ENCODE measurements at regions not wholly inside any gene's neighbourhood (a gene's known extent, or its start where the extent isn't known, plus 50 kb on each side); places are given as distances from the start of the nearest gene placed in this dataset.

DNA sequence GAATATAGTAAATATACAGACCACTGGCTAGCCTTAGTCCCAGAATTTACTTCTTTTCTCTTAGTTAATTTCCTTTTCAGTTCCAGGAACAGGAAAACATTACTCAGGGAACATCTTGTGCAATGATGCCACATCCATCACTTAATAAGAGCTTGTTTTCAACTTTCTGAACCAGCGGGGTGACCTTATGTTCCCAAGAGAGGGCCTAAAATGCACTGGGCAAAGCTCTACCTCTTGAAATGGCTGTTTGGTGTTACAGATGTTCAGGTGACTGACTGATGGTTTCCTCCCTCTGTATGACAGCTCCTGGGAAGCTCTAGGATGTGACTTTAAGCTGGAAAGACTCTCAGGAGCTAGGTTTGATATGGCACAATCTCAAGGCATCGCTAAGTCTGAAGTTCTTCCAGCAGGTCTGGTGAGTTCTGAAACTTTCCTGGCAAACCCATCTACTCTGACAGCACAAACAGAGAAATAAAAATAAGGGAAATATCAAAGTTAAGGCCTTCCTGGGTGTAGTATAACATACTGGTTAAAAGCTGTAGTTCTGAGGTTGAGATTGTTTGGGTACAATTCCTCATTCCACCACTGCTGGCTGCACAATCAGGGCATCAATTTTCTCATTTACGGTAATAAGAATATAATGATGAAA lies 98.6 kb downstream of the ZIC1 start:
- DNase-seq (no peak), ATAC-seq (ENCODE audit: low read depth) (no peak)
- H4K5ac ChIP-seq (ENCODE audit: low read depth, low read length): no peak overlapping the region
- no peaks in the 10 kb centered on the region for H3K36me3 ChIP-seq (ENCODE audit: control insufficient read depth, insufficient read depth, low read length)
- H3K9ac ChIP-seq (ENCODE audit: low read depth, low read length): no peak overlapping the region
- no peaks in the 10 kb centered on the region for H3K9me1 ChIP-seq (ENCODE audit: insufficient read depth, low read length)
- H3K79me1 ChIP-seq (ENCODE audit: low read depth in 1 of 2, low read length in 2 of 2): no peaks in the 10 kb centered on the region
- H3K27ac ChIP-seq (ENCODE audit: insufficient read depth, low read length): no peak overlapping the region
- BruUV-seq (replicated peaks): no TSS peak
- no peaks in the 10 kb centered on the region for H3K4me1 ChIP-seq (ENCODE audit: control insufficient read depth, insufficient read depth, low read length)
- no peak overlapping the region for H2AK9ac ChIP-seq (replicated peaks; ENCODE audit: low read depth, low read length, poor library complexity)
- WGBS, 2 experiments (ENCODE audit: extremely low coverage in 2 of 2, insufficient read length in 1 of 2): no CpG with 5 or more reads among the region's 3 CpGs
- H4K20me1 ChIP-seq (ENCODE audit: insufficient read depth, low read length): no peaks in the 10 kb centered on the region
- H2AFZ ChIP-seq (replicated peaks; ENCODE audit: low read length, poor library complexity): no peak overlapping the region
- H4K8ac ChIP-seq (ENCODE audit: low read depth in 2 of 2, low read length in 2 of 2): no peak overlapping the region
- no peak overlapping the region for H3K4ac ChIP-seq (ENCODE audit: low read depth, low read length)
- H3K56ac ChIP-seq (ENCODE audit: extremely low read depth, insufficient read depth, low read length): no peak overlapping the region
- H4K91ac ChIP-seq (ENCODE audit: insufficient read depth, low read depth, low read length): no peak overlapping the region
- in situ Hi-C loops (cut with MboI; ENCODE audit: low sequenced_read_pairs) (no loop called here), intact Hi-C loops (cut with micrococcal nuclease) (no loop called here), dilution Hi-C loops (cut with HindIII; ENCODE audit: low sequenced_read_pairs, unreplicated experiment) (no loop called here)
- H3K14ac ChIP-seq (replicated peaks; ENCODE audit: low read depth, low read length): no peak overlapping the region
- H3K18ac ChIP-seq (ENCODE audit: low read depth, low read length): no peak overlapping the region
- H3K27me3 ChIP-seq (ENCODE audit: control insufficient read depth, insufficient read depth, low read length): no peaks in the 10 kb centered on the region
- H2BK15ac ChIP-seq (ENCODE audit: low read depth, low read length): no peak overlapping the region
- CTCF ChIA-PET: interaction anchor here (0.5 kb wide), 1 partner anchor 223 kb away, joined by 6 read pairs; no protein-coding TSS in a partner anchor
- H3K23ac ChIP-seq (ENCODE audit: low read depth, low read length): no peak overlapping the region
- H3K4me2 ChIP-seq (ENCODE audit: low read depth, low read length): no peak overlapping the region
- H3K9me3 ChIP-seq (ENCODE audit: control insufficient read depth, insufficient read depth, low read length): no peaks in the 10 kb centered on the region
- no peak overlapping the region for H2BK120ac ChIP-seq (ENCODE audit: low read depth, low read length)
- POLR2A ChIA-PET (ENCODE audit: unreplicated experiment): no interaction called here
- H2BK20ac ChIP-seq (ENCODE audit: low read depth, low read length): no peak overlapping the region
- no peak overlapping the region for H2BK5ac ChIP-seq (ENCODE audit: low read depth, low read length, poor library complexity, severe bottlenecking)
- TF ChIP-seq MAFK (IDR thresholded peaks at IDR 0.05; ENCODE audit: low read depth, low read length) (no peak), CEBPB (IDR thresholded peaks at IDR 0.05; ENCODE audit: low read depth, low read length) (no peak), NFE2L2 (IDR thresholded peaks at IDR 0.05; ENCODE audit: low read depth, low read length) (no peak), FOS (IDR thresholded peaks at IDR 0.05; ENCODE audit: low read depth, low read length) (no peak), RAD21 (IDR thresholded peaks at IDR 0.05; ENCODE audit: low read length) (no peak), USF2 (IDR thresholded peaks at IDR 0.05; ENCODE audit: low read depth, low read length) (no peak), BHLHE40 (IDR thresholded peaks at IDR 0.05; ENCODE audit: low read depth, low read length) (no peak), SMC3 (IDR thresholded peaks at IDR 0.05; ENCODE audit: low read depth, low read length) (no peak), POLR2A (IDR thresholded peaks at IDR 0.05; ENCODE audit: low read depth, low read length) (no peak), MXI1 (IDR thresholded peaks at IDR 0.05; ENCODE audit: borderline replicate concordance, low read depth, low read length) (no peak), MAZ (IDR thresholded peaks at IDR 0.05; ENCODE audit: borderline replicate concordance, low read depth, low read length) (no peak), CHD1 (IDR thresholded peaks at IDR 0.05; ENCODE audit: low read depth, low read length) (no peak)
- TF ChIP-seq, protein P1, sequence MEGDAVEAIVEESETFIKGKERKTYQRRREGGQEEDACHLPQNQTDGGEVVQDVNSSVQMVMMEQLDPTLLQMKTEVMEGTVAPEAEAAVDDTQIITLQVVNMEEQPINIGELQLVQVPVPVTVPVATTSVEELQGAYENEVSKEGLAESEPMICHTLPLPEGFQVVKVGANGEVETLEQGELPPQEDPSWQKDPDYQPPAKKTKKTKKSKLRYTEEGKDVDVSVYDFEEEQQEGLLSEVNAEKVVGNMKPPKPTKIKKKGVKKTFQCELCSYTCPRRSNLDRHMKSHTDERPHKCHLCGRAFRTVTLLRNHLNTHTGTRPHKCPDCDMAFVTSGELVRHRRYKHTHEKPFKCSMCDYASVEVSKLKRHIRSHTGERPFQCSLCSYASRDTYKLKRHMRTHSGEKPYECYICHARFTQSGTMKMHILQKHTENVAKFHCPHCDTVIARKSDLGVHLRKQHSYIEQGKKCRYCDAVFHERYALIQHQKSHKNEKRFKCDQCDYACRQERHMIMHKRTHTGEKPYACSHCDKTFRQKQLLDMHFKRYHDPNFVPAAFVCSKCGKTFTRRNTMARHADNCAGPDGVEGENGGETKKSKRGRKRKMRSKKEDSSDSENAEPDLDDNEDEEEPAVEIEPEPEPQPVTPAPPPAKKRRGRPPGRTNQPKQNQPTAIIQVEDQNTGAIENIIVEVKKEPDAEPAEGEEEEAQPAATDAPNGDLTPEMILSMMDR (conservative IDR thresholded peaks at IDR 0.05; ENCODE audit: low read depth, low read length): no peak
- TF ChIP-seq, protein P2, sequence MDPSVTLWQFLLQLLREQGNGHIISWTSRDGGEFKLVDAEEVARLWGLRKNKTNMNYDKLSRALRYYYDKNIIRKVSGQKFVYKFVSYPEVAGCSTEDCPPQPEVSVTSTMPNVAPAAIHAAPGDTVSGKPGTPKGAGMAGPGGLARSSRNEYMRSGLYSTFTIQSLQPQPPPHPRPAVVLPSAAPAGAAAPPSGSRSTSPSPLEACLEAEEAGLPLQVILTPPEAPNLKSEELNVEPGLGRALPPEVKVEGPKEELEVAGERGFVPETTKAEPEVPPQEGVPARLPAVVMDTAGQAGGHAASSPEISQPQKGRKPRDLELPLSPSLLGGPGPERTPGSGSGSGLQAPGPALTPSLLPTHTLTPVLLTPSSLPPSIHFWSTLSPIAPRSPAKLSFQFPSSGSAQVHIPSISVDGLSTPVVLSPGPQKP (IDR thresholded peaks at IDR 0.05; ENCODE audit: borderline replicate concordance, low read depth, low read length): no peak
- H2AK5ac ChIP-seq (ENCODE audit: low read depth, low read length): no peak overlapping the region
- H3K4me3 ChIP-seq (ENCODE audit: insufficient read depth, low read depth, low read length): no peak overlapping the region

Measured in IMR-90 (cell line).